Endothelial cell of umbilical vein (primary cell): ENCODE measurements at regions not wholly inside any gene's neighbourhood (a gene's known extent, or its start where the extent isn't known, plus 50 kb on each side); places are given as distances from the start of the nearest gene placed in this dataset.

ENCODE experiments used
- BruUV-seq: library from RNA; stranded (reverse); fragments of 400-500 nt; replicated peaks from 2 replicates; lab custom pipeline; 2021; lab: Mats Ljungman, UMichigan
- CTCF ChIA-PET: fragments of 300-600, 350-600 bp; sonication (Branson Sonifier 250); formaldehyde crosslinking; loops from one replicate; lab custom pipeline; 2021; ENCODE audit warnings: antibody characterized with exemption, inconsistent platforms; lab: Charles Lee
- POLR2A ChIA-PET: fragments of 300-600, 350-600 bp; sonication (Branson Sonifier 250); formaldehyde crosslinking; loops from one replicate; lab custom pipeline; 2021; ENCODE audit warnings: antibody characterized with exemption, inconsistent platforms; lab: Charles Lee
- DNase-seq: peaks from one replicate; pipeline ENCODE4 v3.0.0-alpha.2; 2011; ENCODE audit warnings: low read depth, low spot score
- FAIRE-seq: peaks from 2 replicates; lab custom pipeline; 2011; peaks lifted over from hg19 to GRCh38; lab: Jason Lieb, UNC
- H2AFZ ChIP-seq: 2 replicates; pipeline ENCODE4 v1.6.0; 2012; ENCODE audit warnings: low read depth, low read length, control low read depth, inconsistent platforms
- H3K27ac ChIP-seq: 2 replicates; pipeline ENCODE4 v1.5.1; 2011; ENCODE audit warnings: low read depth, mild to moderate bottlenecking, control low read depth, low read length, moderate library complexity; ENCODE audit not compliant: insufficient read depth
- H3K27me3 ChIP-seq, 2 experiments: 2 replicates each; pipeline versions ENCODE4 v1.6.0 to v1.6.1; 2011; ENCODE audit warnings: low read length in 2 of 2, mixed read lengths in 1 of 2; ENCODE audit not compliant: control insufficient read depth in 2 of 2, insufficient read depth in 2 of 2
- H3K36me3 ChIP-seq, 2 experiments: 2 replicates in 1 of 2; 3 replicates in 1 of 2; pipeline ENCODE4 v1.5.1; 2011; ENCODE audit warnings: low read length in 2 of 2, mild to moderate bottlenecking in 1 of 2, moderate library complexity in 1 of 2; ENCODE audit not compliant: control insufficient read depth in 2 of 2, insufficient read depth in 2 of 2; ENCODE audit errors: extremely low read depth in 1 of 2
- H3K4me1 ChIP-seq: 3 replicates; pipeline ENCODE4 v1.5.1; 2011; ENCODE audit warnings: mild to moderate bottlenecking, low read length; ENCODE audit not compliant: control insufficient read depth, insufficient read depth; ENCODE audit errors: extremely low read depth
- H3K4me2 ChIP-seq: 2 replicates; pipeline ENCODE4 v1.6.1; 2011; ENCODE audit warnings: low read length, control low read depth, mixed read lengths; ENCODE audit not compliant: insufficient read depth
- H3K4me3 ChIP-seq, 3 experiments: fragments of 200-600 bp in 1 of 3; sonication (generic), shearing (Covaris generic) in 1 of 3; replicated peaks in 1 of 3; 2 replicates each; pipeline ENCODE4 v1.5.1; 2011 to 2016; ENCODE audit warnings: control low read depth in 3 of 3, low read length in 3 of 3, mild to moderate bottlenecking in 2 of 3, inconsistent platforms in 1 of 3, low read depth in 1 of 3, moderate library complexity in 1 of 3; ENCODE audit not compliant: insufficient read depth in 1 of 3
- H3K79me2 ChIP-seq: 2 replicates; pipeline ENCODE4 v1.6.0; 2012; ENCODE audit warnings: low read length, inconsistent platforms; ENCODE audit not compliant: control insufficient read depth, insufficient read depth
- H3K9ac ChIP-seq: replicated peaks from 2 replicates; pipeline ENCODE3; 2011; ENCODE audit warnings: low read length, control low read depth; ENCODE audit not compliant: insufficient read depth; ENCODE audit errors: extremely low read depth
- H3K9me1 ChIP-seq: replicated peaks from 3 replicates; pipeline ENCODE4 v1.6.0; 2011; ENCODE audit warnings: mild to moderate bottlenecking, low read length; ENCODE audit not compliant: control insufficient read depth, insufficient read depth; ENCODE audit errors: extremely low read depth
- H3K9me3 ChIP-seq: replicated peaks from 2 replicates; pipeline ENCODE4 v1.5.1; 2012; ENCODE audit warnings: low read length, inconsistent platforms; ENCODE audit not compliant: control insufficient read depth, insufficient read depth
- H4K20me1 ChIP-seq: replicated peaks from 2 replicates; pipeline ENCODE3; 2011; ENCODE audit warnings: mild to moderate bottlenecking, low read length; ENCODE audit not compliant: control insufficient read depth, insufficient read depth; ENCODE audit errors: extremely low read depth
- CTCF ChIP-seq, 2 donors: IDR thresholded peaks; 1 replicate in 1 of 2; 2 replicates in 1 of 2; pipeline ENCODE4 v1.5.1; 2011; ENCODE audit warnings: low read length in 2 of 2, mild to moderate bottlenecking in 2 of 2, moderate library complexity in 2 of 2, control low read depth in 1 of 2, inconsistent platforms in 1 of 2, low read depth in 1 of 2; ENCODE audit not compliant: insufficient read depth in 1 of 2; ENCODE audit errors: extremely low read depth in 1 of 2
- EZH2 ChIP-seq: IDR thresholded peaks from 2 replicates; pipeline ENCODE4 v1.6.1; 2012; ENCODE audit warnings: borderline replicate concordance, low read depth, mild to moderate bottlenecking, moderate library complexity, low read length, inconsistent platforms; ENCODE audit not compliant: severe bottlenecking
- FOS ChIP-seq: IDR thresholded peaks from 2 replicates; pipeline ENCODE4 v1.6.1; 2011; ENCODE audit warnings: mild to moderate bottlenecking, low read length, moderate library complexity, borderline replicate concordance; ENCODE audit not compliant: insufficient read depth
- GATA2 ChIP-seq: IDR thresholded peaks from 2 replicates; pipeline ENCODE4 v1.7.0; 2011; ENCODE audit warnings: low read depth, mild to moderate bottlenecking, moderate library complexity, mixed read lengths, low read length; ENCODE audit not compliant: insufficient read length, insufficient read depth
- JUN ChIP-seq: IDR thresholded peaks from 2 replicates; pipeline ENCODE4 v1.6.1; 2011; ENCODE audit warnings: borderline replicate concordance, low read depth; ENCODE audit not compliant: insufficient read length, insufficient read depth
- MAX ChIP-seq: IDR thresholded peaks from 2 replicates; pipeline ENCODE4 v1.6.1; 2011; ENCODE audit not compliant: insufficient read depth, insufficient read length
- MYC ChIP-seq: IDR thresholded peaks from one replicate; pipeline ENCODE4 v1.6.1; 2011; ENCODE audit warnings: mild to moderate bottlenecking, low read depth, low read length
- POLR2A ChIP-seq: IDR thresholded peaks from 2 replicates; pipeline ENCODE4 v1.6.1; 2012; ENCODE audit warnings: low read depth, mild to moderate bottlenecking, control low read depth, low read length
- POLR2AphosphoS5 ChIP-seq: IDR thresholded peaks from 2 replicates; pipeline ENCODE4 v1.6.1; 2012; ENCODE audit warnings: low read depth, mild to moderate bottlenecking, control low read depth, low read length, moderate library complexity; ENCODE audit not compliant: insufficient read depth
- dilution Hi-C: fragments of 300-500 bp; cut with MboI; formaldehyde crosslinking; loops from one replicate; pipeline ENCODE4 v1.15.0; 2019; ENCODE audit warnings: low sequenced_read_pairs; ENCODE audit not compliant: extremely low pct_ligation_motif_present
- intact Hi-C: fragments of 100-400 bp; cut with micrococcal nuclease; formaldehyde crosslinking; loops from one replicate; pipeline ENCODE4 v1.10.0; 2022

- H3K36me3 ChIP-seq = no peaks in the 10 kb centered on the region
- no peaks in the 10 kb centered on the region for H3K79me2 ChIP-seq
- no peaks in the 10 kb centered on the region for H3K9me3 ChIP-seq
- no peak overlapping the region for H3K9ac ChIP-seq
- no peak overlapping the region for H3K4me3 ChIP-seq
- POLR2A ChIA-PET = no interaction called here
- intact Hi-C loops (no loop called here), dilution Hi-C loops (no loop called here)
- CTCF ChIA-PET = no interaction called here
- no peaks in the 10 kb centered on the region for H3K4me1 ChIP-seq
- H3K4me2 ChIP-seq = no peak overlapping the region
- DNase-seq = no peak
- H2AFZ ChIP-seq = no peak overlapping the region
- no peaks in the 10 kb centered on the region for H3K9me1 ChIP-seq
- no peaks in the 10 kb centered on the region for H4K20me1 ChIP-seq
- no peaks in the 10 kb centered on the region for H3K27me3 ChIP-seq
- no peak for TF ChIP-seq POLR2A
- TF ChIP-seq POLR2AphosphoS5 = no peak
- TF ChIP-seq MYC = no peak
- TF ChIP-seq FOS = no peak
- TF ChIP-seq EZH2 = no peak
- TF ChIP-seq JUN = no peak
- TF ChIP-seq MAX = no peak
- TF ChIP-seq CTCF (IDR thresholded peaks at IDR 0.05; ENCODE audit: extremely low read depth in 1 of 2, insufficient read depth in 1 of 2, low read depth in 1 of 2, low read length in 2 of 2) = no peak
- no peak for TF ChIP-seq GATA2
- H3K27ac ChIP-seq = no peak overlapping the region
- FAIRE-seq = no peak
- BruUV-seq = no TSS peak
Observed at GRCh38 chr20:48207505-48207904, 422.2 kb upstream of the SULF2 start.
